ENCODE measurements at regions not wholly inside any gene's neighbourhood (a gene's known extent, or its start where the extent isn't known, plus 50 kb on each side); places are given as distances from the start of the nearest gene placed in this dataset.

GRCh38 chrX:25207803-25208475, 192.2 kb upstream of the ARX start:
- in situ Hi-C loops (cut with HindIII; ENCODE audit: low sequenced_read_pairs): no loop called here
- no peak for DNase-seq (ENCODE audit: low read depth, low spot score)

DNA sequence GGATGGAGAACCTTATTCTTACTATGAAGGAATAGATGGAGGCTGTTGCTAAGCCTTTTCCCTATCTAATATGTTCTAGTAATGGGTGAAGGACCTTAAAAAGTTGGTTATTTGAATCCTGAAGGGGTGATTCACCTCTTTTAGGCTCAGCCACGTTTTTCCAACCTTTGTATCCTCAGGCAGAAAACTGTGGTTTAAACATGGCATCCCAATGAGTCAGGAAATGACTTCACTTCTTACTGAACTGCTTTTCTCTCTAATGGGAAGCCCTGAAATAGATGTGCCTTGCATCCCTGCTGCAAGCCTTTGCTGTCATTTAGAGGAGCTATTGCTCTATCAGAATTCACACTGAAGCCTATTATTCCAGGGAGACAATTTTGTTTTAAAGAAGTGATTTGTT, 191.0 kb upstream of the ARX start:
- TF ChIP-seq, protein P1, sequence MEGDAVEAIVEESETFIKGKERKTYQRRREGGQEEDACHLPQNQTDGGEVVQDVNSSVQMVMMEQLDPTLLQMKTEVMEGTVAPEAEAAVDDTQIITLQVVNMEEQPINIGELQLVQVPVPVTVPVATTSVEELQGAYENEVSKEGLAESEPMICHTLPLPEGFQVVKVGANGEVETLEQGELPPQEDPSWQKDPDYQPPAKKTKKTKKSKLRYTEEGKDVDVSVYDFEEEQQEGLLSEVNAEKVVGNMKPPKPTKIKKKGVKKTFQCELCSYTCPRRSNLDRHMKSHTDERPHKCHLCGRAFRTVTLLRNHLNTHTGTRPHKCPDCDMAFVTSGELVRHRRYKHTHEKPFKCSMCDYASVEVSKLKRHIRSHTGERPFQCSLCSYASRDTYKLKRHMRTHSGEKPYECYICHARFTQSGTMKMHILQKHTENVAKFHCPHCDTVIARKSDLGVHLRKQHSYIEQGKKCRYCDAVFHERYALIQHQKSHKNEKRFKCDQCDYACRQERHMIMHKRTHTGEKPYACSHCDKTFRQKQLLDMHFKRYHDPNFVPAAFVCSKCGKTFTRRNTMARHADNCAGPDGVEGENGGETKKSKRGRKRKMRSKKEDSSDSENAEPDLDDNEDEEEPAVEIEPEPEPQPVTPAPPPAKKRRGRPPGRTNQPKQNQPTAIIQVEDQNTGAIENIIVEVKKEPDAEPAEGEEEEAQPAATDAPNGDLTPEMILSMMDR (IDR thresholded peaks at IDR 0.05; ENCODE audit: low read depth, low read length): no peak
- in situ Hi-C loops (cut with HindIII; ENCODE audit: low sequenced_read_pairs): no loop called here
- DNase-seq (ENCODE audit: low read depth, low spot score): peak; percentile 61
- no peak overlapping the region for H3K4me3 ChIP-seq (ENCODE audit: low read depth, low read length)

More at GRCh38 chrX:25207803-25208475, 192.2 kb upstream of the ARX start:
- no peak overlapping the region for H3K4me3 ChIP-seq (ENCODE audit: low read depth, low read length)
- TF ChIP-seq, protein P1 (IDR thresholded peaks at IDR 0.05; ENCODE audit: low read depth, low read length): no peak

DNA sequence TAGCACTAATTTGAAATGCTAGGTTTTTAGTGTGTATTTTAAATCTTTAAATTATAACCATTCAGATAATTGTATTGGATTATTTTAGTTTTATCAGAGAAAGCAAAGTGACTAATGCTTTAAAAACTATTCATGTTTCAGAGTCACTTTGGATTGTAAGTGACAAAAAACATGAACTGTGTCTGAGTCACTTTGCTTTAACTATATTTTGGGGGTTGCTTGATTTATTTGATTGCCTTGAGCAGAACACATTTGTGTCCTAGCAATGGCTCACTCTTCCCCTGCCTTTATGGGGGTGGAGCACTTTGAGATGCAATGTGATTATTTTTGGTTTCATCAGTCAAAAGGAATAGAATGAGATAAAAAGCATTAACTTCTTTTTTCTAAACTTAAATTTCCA, 188.4 kb upstream of the ARX start:
- no peak for DNase-seq (ENCODE audit: low read depth, low spot score)
- TF ChIP-seq, protein P1 (IDR thresholded peaks at IDR 0.05; ENCODE audit: low read depth, low read length): no peak
- H3K4me3 ChIP-seq (ENCODE audit: low read depth, low read length): no peak overlapping the region
- in situ Hi-C loops (cut with HindIII; ENCODE audit: low sequenced_read_pairs): no loop called here

- DNase-seq (ENCODE audit: low read depth, low spot score): no peak
- H3K4me3 ChIP-seq (ENCODE audit: low read depth, low read length): no peak overlapping the region
- in situ Hi-C loops (cut with HindIII; ENCODE audit: low sequenced_read_pairs): no loop called here
- TF ChIP-seq, protein P1 (IDR thresholded peaks at IDR 0.05; ENCODE audit: low read depth, low read length): no peak
Observed at GRCh38 chrX:25202827-25203226, 187.1 kb upstream of the ARX start.

DNA sequence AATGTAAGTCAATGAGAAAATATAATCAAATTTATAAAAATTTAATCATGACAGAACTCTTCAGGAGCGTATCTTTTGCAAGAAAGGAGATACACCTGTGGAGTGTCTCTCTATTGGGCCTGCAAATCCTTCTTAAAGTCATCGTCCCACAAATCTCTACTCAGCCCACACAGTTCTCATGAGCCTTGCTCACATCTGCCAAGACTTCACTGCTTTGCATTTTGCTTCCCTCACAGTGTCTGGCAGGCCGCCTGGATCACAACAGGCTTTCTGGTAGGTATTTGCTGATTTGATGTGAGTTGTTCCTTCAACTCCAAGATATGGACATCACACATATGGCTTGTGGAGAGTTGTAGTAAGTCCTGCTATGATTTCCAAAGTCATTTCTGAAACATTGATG, 183.1 kb upstream of the ARX start:
- TF ChIP-seq, protein P1 (IDR thresholded peaks at IDR 0.05; ENCODE audit: low read depth, low read length): no peak
- DNase-seq (ENCODE audit: low read depth, low spot score): peak; percentile 10
- no peak overlapping the region for H3K4me3 ChIP-seq (ENCODE audit: low read depth, low read length)
- in situ Hi-C loops (cut with HindIII; ENCODE audit: low sequenced_read_pairs): no loop called here

DNA sequence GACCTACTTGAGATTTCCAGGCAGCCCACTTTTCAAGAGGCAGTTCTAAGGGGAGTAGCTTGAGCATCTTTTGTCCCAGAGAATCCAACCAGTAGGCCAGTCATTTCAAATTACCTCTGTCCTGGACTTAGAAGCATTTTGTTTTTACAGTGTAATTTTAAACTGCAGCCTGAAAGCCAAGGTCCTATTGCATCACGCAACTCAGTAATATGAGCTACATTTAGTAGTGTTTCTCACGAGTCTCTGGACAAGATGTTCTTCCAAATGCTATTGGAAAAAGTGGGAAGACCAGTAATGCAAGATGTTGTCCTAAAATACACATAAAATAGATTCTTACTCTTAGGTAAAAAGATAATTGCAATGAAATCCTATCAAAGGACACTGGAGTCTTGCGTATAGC, 182.5 kb upstream of the ARX start:
- in situ Hi-C loops (cut with HindIII; ENCODE audit: low sequenced_read_pairs): no loop called here

More for the DNA sequence above, 182.5 kb upstream of the ARX start:
- TF ChIP-seq, protein P1 (IDR thresholded peaks at IDR 0.05; ENCODE audit: low read depth, low read length): no peak
- DNase-seq (ENCODE audit: low read depth, low spot score): no peak
- no peak overlapping the region for H3K4me3 ChIP-seq (ENCODE audit: low read depth, low read length)
